OCI-LY7 (cell line): ENCODE measurements at regions not wholly inside any gene's neighbourhood (a gene's known extent, or its start where the extent isn't known, plus 50 kb on each side); places are given as distances from the start of the nearest gene placed in this dataset.
A peak's percentile ranks its signal among the peaks of the same experiment; 100 is the strongest.

Experiments used
- BruUV-seq: library from RNA; stranded (reverse); fragments of 400-500 nt; replicated peaks from 2 replicates; lab custom pipeline; 2021; lab: Mats Ljungman, UMichigan
- CTCF ChIA-PET: fragments of 300-600 bp; sonication (Branson Sonifier 250); formaldehyde crosslinking; loops from one replicate; lab custom pipeline; 2022; ENCODE audit warnings: antibody characterized with exemption; ENCODE audit not compliant: unreplicated experiment; lab: Charles Lee
- POLR2A ChIA-PET: fragments of 300-600 bp; sonication (Branson Sonifier 250); formaldehyde crosslinking; loops from one replicate; lab custom pipeline; 2022; ENCODE audit warnings: antibody characterized with exemption; lab: Charles Lee
- DNase-seq: peaks from one replicate; pipeline ENCODE4 v3.0.0-alpha.2; 2015; ENCODE audit warnings: low spot score
- H2AFZ ChIP-seq: fragments of 200-600 bp; sonication (generic), shearing (Covaris generic); 2 replicates; pipeline ENCODE4 v1.6.1; 2014; ENCODE audit warnings: mild to moderate bottlenecking, antibody characterized with exemption, low read length, moderate library complexity
- H3K27ac ChIP-seq: fragments of 200-600 bp; sonication (generic); 2 replicates; pipeline ENCODE4 v1.5.1; 2014; ENCODE audit warnings: mixed run types, low read depth, mild to moderate bottlenecking, moderate library complexity, low read length, inconsistent platforms; ENCODE audit not compliant: poor library complexity, severe bottlenecking
- H3K36me3 ChIP-seq: fragments of 200-600 bp; sonication (generic); 2 replicates; pipeline ENCODE4 v1.6.1; 2014; ENCODE audit warnings: mild to moderate bottlenecking, antibody characterized with exemption, low read length, moderate library complexity, mixed read lengths; ENCODE audit not compliant: insufficient read depth
- H3K4me1 ChIP-seq: fragments of 200-600 bp; sonication (generic); 2 replicates; pipeline ENCODE4 v1.5.1; 2014; ENCODE audit warnings: mild to moderate bottlenecking, low read length; ENCODE audit not compliant: insufficient read depth, poor library complexity, severe bottlenecking
- H3K4me2 ChIP-seq: fragments of 200-600 bp; sonication (generic); 2 replicates; pipeline ENCODE4 v1.6.1; 2014; ENCODE audit warnings: mild to moderate bottlenecking, low read length
- H3K4me3 ChIP-seq: fragments of 200-600 bp; sonication (generic); 2 replicates; pipeline ENCODE4 v1.5.1; 2014; ENCODE audit warnings: mild to moderate bottlenecking, low read depth, low read length; ENCODE audit not compliant: poor library complexity, severe bottlenecking
- H3K79me2 ChIP-seq: fragments of 200-600 bp; sonication (generic); 2 replicates; pipeline ENCODE4 v1.6.1; 2016; ENCODE audit warnings: low read depth, mild to moderate bottlenecking, low read length, moderate library complexity, mixed read lengths; ENCODE audit not compliant: insufficient read depth
- H3K9me2 ChIP-seq: fragments of 200-600 bp; sonication (generic); 2 replicates; pipeline ENCODE4 v1.6.1; 2016; ENCODE audit warnings: mild to moderate bottlenecking, low read length, mixed read lengths; ENCODE audit not compliant: insufficient read depth
- H3K9me3 ChIP-seq: fragments of 200-600 bp; sonication (generic); 2 replicates; pipeline ENCODE4 v1.6.1; 2014; ENCODE audit warnings: mild to moderate bottlenecking, mixed run types, low read length, mixed read lengths
- H4K20me1 ChIP-seq: fragments of 200-600 bp; sonication (generic); 2 replicates; pipeline ENCODE4 v1.6.1; 2014; ENCODE audit warnings: mild to moderate bottlenecking, antibody characterized with exemption, low read length, moderate library complexity, mixed read lengths; ENCODE audit not compliant: insufficient read depth
- CTCF ChIP-seq: fragments of 200-600 bp; sonication (generic); conservative IDR thresholded peaks from 2 replicates; pipeline ENCODE4 v1.5.1; 2014; ENCODE audit warnings: mild to moderate bottlenecking, antibody characterized with exemption, low read length, moderate library complexity, mixed read lengths
- EZH2phosphoT487 ChIP-seq: fragments of 200-600 bp; sonication (generic); IDR thresholded peaks from 2 replicates; pipeline ENCODE4 v1.6.1; 2018; ENCODE audit warnings: low read depth, borderline replicate concordance, mild to moderate bottlenecking, mixed run types, antibody characterized with exemption, low read length, moderate library complexity, mixed read lengths
- intact Hi-C: fragments of 100-400 bp; cut with micrococcal nuclease; formaldehyde crosslinking; loops from one replicate; pipeline ENCODE4 v1.10.0; 2022; ENCODE audit not compliant: unreplicated experiment

- no peak overlapping the region for H3K27ac ChIP-seq
- ChIA-PET CTCF (interaction anchor here (1.2 kb wide), 1 partner anchor 19 kb away, joined by 3 read pairs; no protein-coding TSS in a partner anchor), POLR2A (interaction anchor here (0.5 to 1.0 kb wide), 2 partner anchors 27 to 130 kb away, joined by 3 read pairs; no protein-coding TSS in a partner anchor)
- intact Hi-C loops = no loop called here
- no peaks in the 10 kb centered on the region for H3K4me1 ChIP-seq
- no peaks in the 10 kb centered on the region for H4K20me1 ChIP-seq
- no peaks in the 10 kb centered on the region for H3K9me2 ChIP-seq
- no peaks in the 10 kb centered on the region for H3K36me3 ChIP-seq
- H3K79me2 ChIP-seq = no peaks in the 10 kb centered on the region
- H3K4me3 ChIP-seq = no peak overlapping the region
- no peak overlapping the region for H3K4me2 ChIP-seq
- DNase-seq = no peak
- peak overlapping the region; percentile 21; the same call in 1 of the 2 replicates for H2AFZ ChIP-seq
- no peaks in the 10 kb centered on the region for H3K9me3 ChIP-seq
- no TSS peak for BruUV-seq
- TF ChIP-seq CTCF (no peak), EZH2phosphoT487 (no peak)
Measured at GRCh38 chr3:193989186-193989585, 146.8 kb upstream of the HES1 start.

- Histone ChIP-seq H3K27ac (no peak overlapping the region), H3K4me1 (no peaks in the 10 kb centered on the region), H3K9me2 (no peaks in the 10 kb centered on the region), H3K79me2 (no peaks in the 10 kb centered on the region), H3K4me3 (no peak overlapping the region), H2AFZ (no peak overlapping the region), H3K36me3 (no peaks in the 10 kb centered on the region), H3K4me2 (no peak overlapping the region), H4K20me1 (no peaks in the 10 kb centered on the region), H3K9me3 (no peaks in the 10 kb centered on the region)
- no peak for TF ChIP-seq EZH2phosphoT487
- TF ChIP-seq CTCF = no peak
- ChIA-PET CTCF (no interaction called here), POLR2A (interaction anchor here (0.6 to 1.2 kb wide), 4 partner anchors 11 to 1803 kb away, joined by 3 to 6 read pairs (median 4); no protein-coding TSS in a partner anchor)
- no TSS peak for BruUV-seq
- intact Hi-C loops = no loop called here
- DNase-seq = no peak
Measured at GRCh38 chr3:193991666-193992424, 144.1 kb upstream of the HES1 start.

- CTCF ChIA-PET = no interaction called here
- no peaks in the 10 kb centered on the region for H3K36me3 ChIP-seq
Measured at GRCh38 chr3:193992425-193993037, 143.4 kb upstream of the HES1 start.

More at GRCh38 chr3:193992425-193993037, 143.4 kb upstream of the HES1 start:
- Histone ChIP-seq H3K4me2 (no peak overlapping the region), H3K9me2 (no peaks in the 10 kb centered on the region), H3K4me1 (no peaks in the 10 kb centered on the region), H2AFZ (no peak overlapping the region), H3K4me3 (no peak overlapping the region), H3K27ac (no peak overlapping the region), H3K79me2 (no peaks in the 10 kb centered on the region), H4K20me1 (no peaks in the 10 kb centered on the region), H3K9me3 (no peaks in the 10 kb centered on the region)
- POLR2A ChIA-PET = interaction anchor here (0.6 to 0.7 kb wide), 2 partner anchors 24 to 1802 kb away, joined by 5 to 6 read pairs; no protein-coding TSS in a partner anchor
- DNase-seq = no peak
- intact Hi-C loops = no loop called here
- BruUV-seq = no TSS peak
- TF ChIP-seq EZH2phosphoT487 (no peak), CTCF (no peak)
